GM12878 (cell line): ENCODE measurements at regions not wholly inside any gene's neighbourhood (a gene's known extent, or its start where the extent isn't known, plus 50 kb on each side); places are given as distances from the start of the nearest gene placed in this dataset.

Source experiments
- ATAC-seq: fragments of 200-7000 bp; cut with Tn5 transposase; 3 replicates; pipeline ENCODE4 v1.9.1; 2020; ENCODE audit warnings: mild to moderate bottlenecking, moderate library complexity
- BruUV-seq: library from RNA; stranded (reverse); fragments of 400-500 nt; replicated peaks from 2 replicates; lab custom pipeline; 2021; lab: Mats Ljungman, UMichigan
- CTCF ChIA-PET: fragments of 300-600 bp; sonication (Branson Sonifier 250); formaldehyde crosslinking; extraction: SDS; loops from one replicate; lab custom pipeline; 2021; ENCODE audit warnings: inconsistent platforms; lab: Yijun Ruan, JAX
- POLR2A ChIA-PET: fragments of 350-600 bp; formaldehyde crosslinking; extraction: SDS; loops from one replicate; lab custom pipeline; 2021; ENCODE audit warnings: inconsistent platforms; lab: Charles Lee
- RAD21 ChIA-PET: fragments of 300-600 bp; sonication (Branson Sonifier 250); formaldehyde crosslinking; loops from one replicate; lab custom pipeline; 2023; ENCODE audit warnings: antibody characterized with exemption; ENCODE audit not compliant: unreplicated experiment; lab: Charles Lee
- SMC1A ChIA-PET: fragments of 300-600 bp; sonication (Branson Sonifier 250); formaldehyde crosslinking; loops from one replicate; lab custom pipeline; 2023; ENCODE audit not compliant: unreplicated experiment, uncharacterized antibody; lab: Charles Lee
- DNase-seq: peaks from one replicate; pipeline ENCODE4 v3.0.0-alpha.2; 2011; ENCODE audit warnings: low read depth, low spot score
- FAIRE-seq: peaks from 3 replicates; lab custom pipeline; 2011; peaks lifted over from hg19 to GRCh38; lab: Jason Lieb, UNC
- H2AFZ ChIP-seq: 2 replicates; pipeline ENCODE4 v1.6.0; 2011; ENCODE audit warnings: low read depth, low read length, control low read depth; ENCODE audit not compliant: control insufficient read depth
- H3K27ac ChIP-seq: 2 replicates; pipeline ENCODE4 v1.5.1; 2011; ENCODE audit warnings: control low read depth; ENCODE audit not compliant: control insufficient read depth, insufficient read depth
- H3K27me3 ChIP-seq, 2 experiments: replicated peaks in 1 of 2; 2 replicates each; pipeline versions ENCODE4 v1.6.0 to v1.6.1; 2011; ENCODE audit warnings: low read length in 1 of 2; ENCODE audit not compliant: control insufficient read depth in 2 of 2, insufficient read depth in 2 of 2
- H3K36me3 ChIP-seq, 2 experiments: 2 replicates each; pipeline ENCODE4 v1.5.1; 2011; ENCODE audit warnings: low read length in 1 of 2; ENCODE audit not compliant: control insufficient read depth in 2 of 2, insufficient read depth in 2 of 2
- H3K4me1 ChIP-seq: 2 replicates; pipeline ENCODE4 v1.6.1; 2011; ENCODE audit warnings: mild to moderate bottlenecking, low read length, moderate library complexity, mixed read lengths; ENCODE audit not compliant: control insufficient read depth, insufficient read depth
- H3K4me2 ChIP-seq: 2 replicates; pipeline ENCODE4 v1.6.0; 2011; ENCODE audit warnings: control low read depth; ENCODE audit not compliant: control insufficient read depth, insufficient read depth
- H3K4me3 ChIP-seq: fragments of 200-600 bp; sonication (generic); 2 replicates; pipeline ENCODE4 v1.5.1; 2016
- H3K79me2 ChIP-seq: 2 replicates; pipeline ENCODE4 v1.6.0; 2011; ENCODE audit warnings: low read length; ENCODE audit not compliant: control insufficient read depth, insufficient read depth
- H3K9ac ChIP-seq: 2 replicates; pipeline ENCODE4 v1.8.0; 2011; ENCODE audit warnings: low read length, control low read depth, mixed read lengths; ENCODE audit not compliant: control insufficient read depth, insufficient read depth
- H3K9me3 ChIP-seq: replicated peaks from 3 replicates; pipeline ENCODE4 v1.5.1; 2011; ENCODE audit warnings: mild to moderate bottlenecking, low read length; ENCODE audit not compliant: control insufficient read depth, insufficient read depth
- H4K20me1 ChIP-seq: 2 replicates; pipeline ENCODE4 v1.6.0; 2011; ENCODE audit not compliant: control insufficient read depth, insufficient read depth
- BACH1 ChIP-seq: fragments of 450-650 bp; IDR thresholded peaks from 2 replicates; pipeline ENCODE4 v1.6.1; 2017; ENCODE audit warnings: mild to moderate bottlenecking, borderline replicate concordance
- BHLHE40 ChIP-seq, 2 experiments: fragments of 450-650 bp in 1 of 2; IDR thresholded peaks; 2 replicates each; pipeline ENCODE4 v1.6.1; 2011 to 2017; ENCODE audit warnings: low read depth in 2 of 2, borderline replicate concordance in 1 of 2, improper control_type of control experiment in 1 of 2, low read length in 1 of 2, mild to moderate bottlenecking in 1 of 2
- CEBPB ChIP-seq, 2 experiments: fragments of 150-350 bp in 1 of 2; IDR thresholded peaks; 2 replicates each; pipeline ENCODE4 v1.6.1; 2012 to 2014; ENCODE audit warnings: low read depth in 2 of 2, low read length in 2 of 2, borderline replicate concordance in 1 of 2, inconsistent platforms in 1 of 2
- CREB1 ChIP-seq: IDR thresholded peaks from 2 replicates; pipeline ENCODE4 v1.6.1; 2012; ENCODE audit warnings: low read depth, mild to moderate bottlenecking, inconsistent platforms
- EED ChIP-seq: sonication (generic); IDR thresholded peaks from 2 replicates; pipeline ENCODE4 v1.6.1; 2016; ENCODE audit warnings: antibody characterized with exemption, low read depth
- EGR1 ChIP-seq, 2 experiments: IDR thresholded peaks; 1 replicate in 1 of 2; 2 replicates in 1 of 2; pipeline ENCODE4 v1.6.1; 2011 to 2012; ENCODE audit warnings: low read depth in 2 of 2, low read length in 2 of 2, borderline replicate concordance in 1 of 2, mild to moderate bottlenecking in 1 of 2, moderate library complexity in 1 of 2
- EZH2 ChIP-seq: IDR thresholded peaks from 2 replicates; pipeline ENCODE4 v1.6.1; 2012; ENCODE audit warnings: low read depth, mild to moderate bottlenecking, control low read depth, inconsistent platforms, low read length, borderline replicate concordance; ENCODE audit not compliant: control insufficient read depth
- IKZF2 ChIP-seq, 2 experiments: fragments of 450-650 bp; IDR thresholded peaks; 2 replicates each; pipeline ENCODE4 v1.6.1; 2017; ENCODE audit warnings: mild to moderate bottlenecking in 2 of 2, moderate library complexity in 2 of 2
- MTA3 ChIP-seq: IDR thresholded peaks from 2 replicates; pipeline ENCODE4 v1.6.1; 2012; ENCODE audit warnings: low read length, inconsistent platforms, borderline replicate concordance
- NRF1 ChIP-seq: conservative IDR thresholded peaks from 2 replicates; pipeline ENCODE4 v1.6.1; 2011; ENCODE audit warnings: mild to moderate bottlenecking, low read depth, low read length, improper control_type of control experiment
- RBBP5 ChIP-seq: fragments of 200-600 bp; sonication (generic); conservative IDR thresholded peaks from 2 replicates; pipeline ENCODE4 v1.6.1; 2016
- SIN3A ChIP-seq: IDR thresholded peaks from 2 replicates; pipeline ENCODE4 v1.6.1; 2012; ENCODE audit warnings: low read depth, low read length, improper control_type of control experiment
- SMAD1 ChIP-seq: fragments of 450-650 bp; IDR thresholded peaks from 2 replicates; pipeline ENCODE4 v1.6.1; 2018; ENCODE audit warnings: mild to moderate bottlenecking, low read depth; ENCODE audit not compliant: partially characterized antibody
- TCF7 ChIP-seq: IDR thresholded peaks from 2 replicates; pipeline ENCODE4 v1.6.1; 2014; ENCODE audit warnings: antibody characterized with exemption, borderline replicate concordance
- WGBS: methylation state at CpG from one replicate; pipeline ENCODE4 v1.1.6; 2016; ENCODE audit warnings: low lambda C conversion rate; ENCODE audit not compliant: insufficient replicate concordance, insufficient coverage; ENCODE audit errors: missing lambda C conversion rate; 5-methylcytosine and 5-hydroxymethylcytosine counted together
- in situ Hi-C: fragments of 300-500 bp; cut with MboI; formaldehyde crosslinking; loops from 9 replicates; pipeline ENCODE4 v1.14.3; 2018; ENCODE audit warnings: mixed read lengths
- intact Hi-C: fragments of 100-400 bp; cut with micrococcal nuclease; formaldehyde crosslinking; loops from one replicate; pipeline ENCODE4 v1.14.2; 2022; ENCODE audit not compliant: unreplicated experiment
- TF ChIP-seq, protein P1 (sequence below): IDR thresholded peaks from 2 replicates; pipeline ENCODE4 v1.6.1; 2012; ENCODE audit warnings: low read depth, low read length, improper control_type of control experiment
- TF ChIP-seq, protein P2 (sequence below): fragments of 450-650 bp; formaldehyde crosslinking; IDR thresholded peaks from 2 replicates; pipeline ENCODE4 v1.5.0; 2022; ENCODE audit warnings: mild to moderate bottlenecking, missing genetic modification characterization

DNA sequence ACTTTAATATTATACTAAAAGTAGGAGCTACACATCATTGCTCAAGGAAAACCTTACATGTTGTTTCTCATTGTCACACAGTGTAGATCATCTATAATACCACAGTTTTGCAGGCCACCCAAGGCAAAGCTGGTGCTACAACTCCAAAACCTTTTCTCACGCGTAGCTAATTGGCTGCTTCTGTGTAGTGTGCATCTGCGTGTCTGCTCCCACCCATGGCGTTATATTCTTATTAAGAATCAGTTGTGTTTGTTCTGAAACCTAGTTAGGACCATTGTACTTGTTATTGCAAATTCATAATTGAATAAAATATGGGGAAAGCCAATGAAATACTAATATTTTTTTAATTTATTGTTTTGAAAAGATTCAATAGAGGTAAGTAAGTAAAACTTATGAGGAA, 83.9 kb downstream of the RBM43 start (continued):
- TF ChIP-seq, protein P1, sequence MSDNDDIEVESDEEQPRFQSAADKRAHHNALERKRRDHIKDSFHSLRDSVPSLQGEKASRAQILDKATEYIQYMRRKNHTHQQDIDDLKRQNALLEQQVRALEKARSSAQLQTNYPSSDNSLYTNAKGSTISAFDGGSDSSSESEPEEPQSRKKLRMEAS = no peak
- TF ChIP-seq, protein P2, sequence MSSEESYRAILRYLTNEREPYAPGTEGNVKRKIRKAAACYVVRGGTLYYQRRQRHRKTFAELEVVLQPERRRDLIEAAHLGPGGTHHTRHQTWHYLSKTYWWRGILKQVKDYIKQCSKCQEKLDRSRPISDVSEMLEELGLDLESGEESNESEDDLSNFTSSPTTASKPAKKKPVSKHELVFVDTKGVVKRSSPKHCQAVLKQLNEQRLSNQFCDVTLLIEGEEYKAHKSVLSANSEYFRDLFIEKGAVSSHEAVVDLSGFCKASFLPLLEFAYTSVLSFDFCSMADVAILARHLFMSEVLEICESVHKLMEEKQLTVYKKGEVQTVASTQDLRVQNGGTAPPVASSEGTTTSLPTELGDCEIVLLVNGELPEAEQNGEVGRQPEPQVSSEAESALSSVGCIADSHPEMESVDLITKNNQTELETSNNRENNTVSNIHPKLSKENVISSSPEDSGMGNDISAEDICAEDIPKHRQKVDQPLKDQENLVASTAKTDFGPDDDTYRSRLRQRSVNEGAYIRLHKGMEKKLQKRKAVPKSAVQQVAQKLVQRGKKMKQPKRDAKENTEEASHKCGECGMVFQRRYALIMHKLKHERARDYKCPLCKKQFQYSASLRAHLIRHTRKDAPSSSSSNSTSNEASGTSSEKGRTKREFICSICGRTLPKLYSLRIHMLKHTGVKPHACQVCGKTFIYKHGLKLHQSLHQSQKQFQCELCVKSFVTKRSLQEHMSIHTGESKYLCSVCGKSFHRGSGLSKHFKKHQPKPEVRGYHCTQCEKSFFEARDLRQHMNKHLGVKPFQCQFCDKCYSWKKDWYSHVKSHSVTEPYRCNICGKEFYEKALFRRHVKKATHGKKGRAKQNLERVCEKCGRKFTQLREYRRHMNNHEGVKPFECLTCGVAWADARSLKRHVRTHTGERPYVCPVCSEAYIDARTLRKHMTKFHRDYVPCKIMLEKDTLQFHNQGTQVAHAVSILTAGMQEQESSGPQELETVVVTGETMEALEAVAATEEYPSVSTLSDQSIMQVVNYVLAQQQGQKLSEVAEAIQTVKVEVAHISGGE (CRISPR knock-in tag) = no peak

DNA sequence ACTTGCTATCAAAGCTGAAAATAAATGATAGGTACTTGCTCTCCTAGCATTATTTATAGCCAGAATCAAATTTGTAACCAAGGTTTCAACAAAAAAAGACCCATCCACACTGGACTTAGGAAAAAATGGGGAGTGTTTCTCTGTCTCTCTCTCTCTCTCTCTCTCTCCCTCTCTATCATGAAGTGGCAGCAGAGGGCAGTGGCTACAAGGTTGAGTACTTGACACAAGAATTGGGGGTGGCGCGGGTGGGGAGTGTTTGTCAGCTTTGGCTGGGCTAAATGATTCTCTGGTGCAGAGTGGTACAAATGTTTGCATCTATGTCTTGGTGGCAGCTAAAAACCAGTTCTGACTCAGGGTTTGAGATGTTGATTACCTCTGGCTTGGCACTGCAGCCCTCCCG, 85.0 kb downstream of the RBM43 start:
- H3K4me3 ChIP-seq = no peak overlapping the region
- in situ Hi-C loops = no loop called here
- no peak overlapping the region for H3K27ac ChIP-seq
- FAIRE-seq = no peak
- no peaks in the 10 kb centered on the region for H3K36me3 ChIP-seq
- TF ChIP-seq NRF1 (no peak), IKZF2 (IDR thresholded peaks at IDR 0.05) (no peak), SMAD1 (no peak), BHLHE40 (IDR thresholded peaks at IDR 0.05; ENCODE audit: borderline replicate concordance in 1 of 2, low read depth in 2 of 2, low read length in 1 of 2) (no peak), CEBPB (IDR thresholded peaks at IDR 0.05; ENCODE audit: borderline replicate concordance in 1 of 2, low read depth in 2 of 2, low read length in 2 of 2) (no peak), RBBP5 (no peak), CREB1 (no peak), EGR1 (IDR thresholded peaks at IDR 0.05; ENCODE audit: borderline replicate concordance in 1 of 2, low read depth in 2 of 2, low read length in 2 of 2) (no peak), MTA3 (no peak), TCF7 (no peak), EZH2 (no peak), BACH1 (no peak), EED (no peak), SIN3A (no peak)
- no peaks in the 10 kb centered on the region for H3K4me1 ChIP-seq
- H4K20me1 ChIP-seq = no peaks in the 10 kb centered on the region
- H3K79me2 ChIP-seq = no peaks in the 10 kb centered on the region
- ChIA-PET POLR2A (no interaction called here), SMC1A (interaction anchor here (1.5 kb wide), 2 partner anchors 9 to 63 kb away, joined by 3 read pairs; no protein-coding TSS in a partner anchor), CTCF (interaction anchor here (0.7 to 4.1 kb wide), 3 partner anchors 14 to 993 kb away, joined by 3 to 14 read pairs (median 4); no protein-coding TSS in a partner anchor), RAD21 (no interaction called here)
- H3K9ac ChIP-seq = no peak overlapping the region
- intact Hi-C loops = no loop called here
- H3K9me3 ChIP-seq = no peaks in the 10 kb centered on the region
- no peak overlapping the region for H3K4me2 ChIP-seq
- H3K27me3 ChIP-seq = no peaks in the 10 kb centered on the region; a peak in 1 of 4 replicates
- DNase-seq = no peak
- no TSS peak for BruUV-seq
- H2AFZ ChIP-seq = no peak overlapping the region
- no peak for ATAC-seq
- 64% methylated on average over 3 of the region's 3 CpGs for WGBS
